OCI-LY1 (cell line): ENCODE measurements at regions not wholly inside any gene's neighbourhood (a gene's known extent, or its start where the extent isn't known, plus 50 kb on each side); places are given as distances from the start of the nearest gene placed in this dataset.

Experiments used
- H2AFZ ChIP-seq: fragments of 200-600 bp; sonication (generic), shearing (Covaris generic); 2 replicates; pipeline ENCODE4 v1.6.0; 2014; ENCODE audit warnings: antibody characterized with exemption, mild to moderate bottlenecking, low read length
- H3F3A ChIP-seq: fragments of 200-600 bp; sonication (generic), shearing (Covaris generic); 2 replicates; pipeline ENCODE4 v1.6.0; 2014; ENCODE audit warnings: mild to moderate bottlenecking, antibody characterized with exemption, low read length, moderate library complexity; ENCODE audit not compliant: insufficient read depth
- H3K27ac ChIP-seq: fragments of 200-600 bp; sonication (generic); 2 replicates; pipeline ENCODE4 v1.5.1; 2014; ENCODE audit warnings: low read length, mixed run types, mild to moderate bottlenecking, low read depth; ENCODE audit not compliant: poor library complexity, severe bottlenecking
- H3K27me3 ChIP-seq: fragments of 200-600 bp; sonication (generic); 2 replicates; pipeline ENCODE4 v1.6.0; 2014; ENCODE audit warnings: antibody characterized with exemption, mild to moderate bottlenecking, low read length, moderate library complexity; ENCODE audit not compliant: insufficient read depth
- H3K36me3 ChIP-seq: fragments of 200-600 bp; sonication (generic); 2 replicates; pipeline ENCODE4 v1.6.1; 2014; ENCODE audit warnings: mild to moderate bottlenecking, antibody characterized with exemption, low read length, moderate library complexity, mixed read lengths; ENCODE audit not compliant: insufficient read depth
- H3K4me1 ChIP-seq: fragments of 200-600 bp; sonication (generic); 2 replicates; pipeline ENCODE4 v1.5.1; 2014; ENCODE audit warnings: mild to moderate bottlenecking, low read length, moderate library complexity; ENCODE audit not compliant: insufficient read depth, severe bottlenecking
- H3K4me2 ChIP-seq: fragments of 200-600 bp; sonication (generic), shearing (Covaris generic); 2 replicates; pipeline ENCODE4 v1.6.1; 2014; ENCODE audit warnings: low read length
- H3K4me3 ChIP-seq: fragments of 200-600 bp; sonication (generic); 2 replicates; pipeline ENCODE4 v1.5.1; 2014; ENCODE audit warnings: low read length, low read depth, mild to moderate bottlenecking, mixed read lengths; ENCODE audit not compliant: poor library complexity, severe bottlenecking
- H3K79me2 ChIP-seq: fragments of 200-600 bp; shearing (Covaris generic); 2 replicates; pipeline ENCODE4 v1.6.1; 2016; ENCODE audit warnings: mixed run types, low read length, mixed read lengths; ENCODE audit not compliant: insufficient read depth
- H3K9ac ChIP-seq: fragments of 200-600 bp; sonication (generic), shearing (Covaris generic); 2 replicates; pipeline ENCODE4 v1.6.1; 2014; ENCODE audit warnings: mild to moderate bottlenecking, low read length, mixed read lengths
- H3K9me2 ChIP-seq: fragments of 200-600 bp; sonication (generic), shearing (Covaris generic); 2 replicates; pipeline ENCODE4 v1.6.1; 2014; ENCODE audit warnings: low read depth, mild to moderate bottlenecking, low read length, mixed read lengths
- H3K9me3 ChIP-seq: fragments of 200-600 bp; shearing (Covaris generic); 2 replicates; pipeline ENCODE4 v1.6.1; 2014; ENCODE audit warnings: low read length, mixed read lengths
- H4K20me1 ChIP-seq: fragments of 200-600 bp; sonication (generic), shearing (Covaris generic); 2 replicates; pipeline ENCODE4 v1.6.0; 2016; ENCODE audit warnings: mild to moderate bottlenecking, low read length; ENCODE audit not compliant: insufficient read depth
- CTCF ChIP-seq: fragments of 200-600 bp; sonication (generic), shearing (Covaris generic); IDR thresholded peaks from 2 replicates; pipeline ENCODE4 v1.5.1; 2017; ENCODE audit warnings: mild to moderate bottlenecking, antibody characterized with exemption, low read length, moderate library complexity, mixed read lengths
- EZH2 ChIP-seq: fragments of 200-600 bp; sonication (generic), shearing (Covaris generic); IDR thresholded peaks from 2 replicates; pipeline ENCODE4 v1.8.0; 2017; ENCODE audit warnings: borderline replicate concordance, mixed run types, mild to moderate bottlenecking, antibody characterized with exemption, low read length, moderate library complexity, mixed read lengths

GRCh38 chr7:113825832-113826231, 93.0 kb downstream of the PPP1R3A start:
- Histone ChIP-seq H3K4me1 (no peaks in the 10 kb centered on the region), H2AFZ (no peak overlapping the region), H3K27me3 (no peaks in the 10 kb centered on the region), H4K20me1 (no peaks in the 10 kb centered on the region), H3K36me3 (no peaks in the 10 kb centered on the region), H3K79me2 (no peaks in the 10 kb centered on the region), H3K9me2 (no peaks in the 10 kb centered on the region), H3K9ac (no peak overlapping the region), H3F3A (no peaks in the 10 kb centered on the region), H3K9me3 (no peaks in the 10 kb centered on the region), H3K4me3 (no peak overlapping the region), H3K27ac (no peak overlapping the region), H3K4me2 (no peak overlapping the region)
- TF ChIP-seq EZH2 (no peak), CTCF (no peak)

- no peaks in the 10 kb centered on the region for H3K36me3 ChIP-seq
- no peaks in the 10 kb centered on the region for H4K20me1 ChIP-seq
- H3K4me1 ChIP-seq = no peaks in the 10 kb centered on the region
- H3K4me2 ChIP-seq = no peak overlapping the region
- no peak overlapping the region for H3K27ac ChIP-seq
- H2AFZ ChIP-seq = no peak overlapping the region
- no peaks in the 10 kb centered on the region for H3K79me2 ChIP-seq
- TF ChIP-seq EZH2 (no peak), CTCF (no peak)
- H3K9me2 ChIP-seq = no peaks in the 10 kb centered on the region
- H3K9me3 ChIP-seq = no peaks in the 10 kb centered on the region
- no peaks in the 10 kb centered on the region for H3K27me3 ChIP-seq
- H3F3A ChIP-seq = no peaks in the 10 kb centered on the region
- no peak overlapping the region for H3K9ac ChIP-seq
- H3K4me3 ChIP-seq = no peak overlapping the region
These were observed 94.5 kb downstream of the PPP1R3A start for GRCh38 chr7:113824117-113824823.

GRCh38 chr7:113819474-113819873, 99.3 kb downstream of the PPP1R3A start:
- Histone ChIP-seq H3K9me2 (no peaks in the 10 kb centered on the region), H3K9me3 (no peaks in the 10 kb centered on the region), H3K4me1 (no peaks in the 10 kb centered on the region), H3K36me3 (no peaks in the 10 kb centered on the region), H2AFZ (no peak overlapping the region), H4K20me1 (no peaks in the 10 kb centered on the region), H3K9ac (no peak overlapping the region), H3K79me2 (no peaks in the 10 kb centered on the region), H3K4me3 (no peak overlapping the region), H3F3A (no peaks in the 10 kb centered on the region), H3K27me3 (no peaks in the 10 kb centered on the region), H3K4me2 (no peak overlapping the region), H3K27ac (no peak overlapping the region)
- no peak for TF ChIP-seq EZH2

GRCh38 chr7:113816639-113817038, 102.2 kb downstream of the PPP1R3A start:
- Histone ChIP-seq H3K27me3 (no peaks in the 10 kb centered on the region), H3K9me2 (no peaks in the 10 kb centered on the region), H3K9me3 (no peaks in the 10 kb centered on the region), H3K4me1 (no peaks in the 10 kb centered on the region), H2AFZ (no peak overlapping the region), H3K9ac (no peak overlapping the region), H3K36me3 (no peaks in the 10 kb centered on the region), H3F3A (no peaks in the 10 kb centered on the region), H3K4me3 (no peak overlapping the region), H3K27ac (no peak overlapping the region), H3K4me2 (no peak overlapping the region), H3K79me2 (no peaks in the 10 kb centered on the region), H4K20me1 (no peaks in the 10 kb centered on the region)
- TF ChIP-seq CTCF (no peak), EZH2 (no peak)
